ENCODE measurements at regions not wholly inside any gene's neighbourhood (a gene's known extent, or its start where the extent isn't known, plus 50 kb on each side); places are given as distances from the start of the nearest gene placed in this dataset.

GRCh38 chr22:27504360-27505253 is 296.9 kb downstream of the MN1 start:
- WGBS: 76% methylated on average over 18 of the region's 18 CpGs
- TF ChIP-seq CTCF (IDR thresholded peaks at IDR 0.05) (no peak), POLR2A (IDR thresholded peaks at IDR 0.05) (no peak), POLR2AphosphoS5 (IDR thresholded peaks at IDR 0.05) (no peak)
- Histone ChIP-seq H3K4me1 (replicated peaks) (no peaks in the 10 kb centered on the region), H3K9me3 (no peaks in the 10 kb centered on the region), H3K27ac (no peak overlapping the region), H3K4me3 (no peak overlapping the region), H3K36me3 (no peaks in the 10 kb centered on the region), H3K27me3 (replicated peaks; ENCODE audit: insufficient read depth) (no peaks in the 10 kb centered on the region)
- intact Hi-C loops (cut with DNase I): no loop called here
- no peak for DNase-seq (ENCODE audit: low spot score)

- WGBS: 12% methylated on average over 2 of the region's 2 CpGs
- intact Hi-C loops (cut with DNase I): no loop called here
- H3K9me3 ChIP-seq: no peaks in the 10 kb centered on the region
- no peak overlapping the region for H3K4me3 ChIP-seq
- H3K27ac ChIP-seq: no peak overlapping the region
- H3K27me3 ChIP-seq (replicated peaks; ENCODE audit: insufficient read depth): no peaks in the 10 kb centered on the region
- no peak for DNase-seq (ENCODE audit: low spot score)
- no peaks in the 10 kb centered on the region for H3K4me1 ChIP-seq (replicated peaks)
- H3K36me3 ChIP-seq: no peaks in the 10 kb centered on the region
- no peak for TF ChIP-seq POLR2A (IDR thresholded peaks at IDR 0.05)
- no peak for TF ChIP-seq POLR2AphosphoS5 (IDR thresholded peaks at IDR 0.05)
- no peak for TF ChIP-seq CTCF (IDR thresholded peaks at IDR 0.05)
Observed at GRCh38 chr22:27507111-27507611, 294.4 kb downstream of the MN1 start.

GRCh38 chr22:27507935-27508526 is 293.5 kb downstream of the MN1 start:
- TF ChIP-seq CTCF (IDR thresholded peaks at IDR 0.05) (no peak), POLR2A (IDR thresholded peaks at IDR 0.05) (no peak), POLR2AphosphoS5 (IDR thresholded peaks at IDR 0.05) (no peak)
- intact Hi-C loops (cut with DNase I): no loop called here

GRCh38 chr22:27509132-27509920 is 292.2 kb downstream of the MN1 start:
- H3K9me3 ChIP-seq: no peaks in the 10 kb centered on the region
- TF ChIP-seq POLR2A (IDR thresholded peaks at IDR 0.05): no peak
- no peak for TF ChIP-seq CTCF (IDR thresholded peaks at IDR 0.05)
- TF ChIP-seq POLR2AphosphoS5 (IDR thresholded peaks at IDR 0.05): no peak
- no peaks in the 10 kb centered on the region for H3K36me3 ChIP-seq
- no peaks in the 10 kb centered on the region for H3K27me3 ChIP-seq (replicated peaks; ENCODE audit: insufficient read depth)
- H3K27ac ChIP-seq: no peak overlapping the region
- DNase-seq (ENCODE audit: low spot score): no peak
- H3K4me3 ChIP-seq: no peak overlapping the region
- WGBS: 76% methylated on average over 3 of the region's 3 CpGs
- no peaks in the 10 kb centered on the region for H3K4me1 ChIP-seq (replicated peaks)
- intact Hi-C loops (cut with DNase I): no loop called here

More at GRCh38 chr22:27507935-27508526, 293.5 kb downstream of the MN1 start:
- no peaks in the 10 kb centered on the region for H3K27me3 ChIP-seq (replicated peaks; ENCODE audit: insufficient read depth)
- no peaks in the 10 kb centered on the region for H3K36me3 ChIP-seq
- H3K27ac ChIP-seq: no peak overlapping the region
- no peaks in the 10 kb centered on the region for H3K4me1 ChIP-seq (replicated peaks)
- WGBS: 92% methylated on average over 4 of the region's 4 CpGs
- DNase-seq (ENCODE audit: low spot score): no peak
- no peak overlapping the region for H3K4me3 ChIP-seq
- H3K9me3 ChIP-seq: no peaks in the 10 kb centered on the region

Data from prostate gland (tissue), 2 donors.